Neural progenitor cell (in vitro differentiated cells): ENCODE measurements at regions not wholly inside any gene's neighbourhood (a gene's known extent, or its start where the extent isn't known, plus 50 kb on each side); places are given as distances from the start of the nearest gene placed in this dataset.

Source experiments
- CTCF ChIP-seq: fragments of 200-600 bp; sonication (generic); IDR thresholded peaks from 2 replicates; pipeline ENCODE4 v1.5.1; 2017; ENCODE audit warnings: antibody characterized with exemption, mild to moderate bottlenecking
- EZH2 ChIP-seq: fragments of 200-600 bp; sonication (generic); IDR thresholded peaks from 2 replicates; pipeline ENCODE4 v1.6.1; 2017; ENCODE audit warnings: antibody characterized with exemption, mild to moderate bottlenecking, moderate library complexity

GRCh38 chr1:222370913-222371675, 176.8 kb downstream of the HHIPL2 start:
- no peak for TF ChIP-seq CTCF
- no peak for TF ChIP-seq EZH2
